Suprapubic skin (tissue), 4 donors: ENCODE measurements at regions not wholly inside any gene's neighbourhood (a gene's known extent, or its start where the extent isn't known, plus 50 kb on each side); places are given as distances from the start of the nearest gene placed in this dataset.

ENCODE experiments used
- DNase-seq, 2 donors: peaks; one replicate each; pipeline ENCODE4 v3.0.0-alpha.2; 2019; ENCODE audit warnings: low spot score in 2 of 2
- H3K27ac ChIP-seq: fragments of 200-600 bp; sonication (generic); one replicate; pipeline ENCODE4 v1.5.1; 2019
- H3K27me3 ChIP-seq: fragments of 200-600 bp; sonication (generic); one replicate; pipeline ENCODE4 v1.5.1; 2019
- H3K36me3 ChIP-seq: fragments of 200-600 bp; sonication (generic); one replicate; pipeline ENCODE4 v1.5.1; 2019
- H3K4me1 ChIP-seq: fragments of 200-600 bp; sonication (generic); one replicate; pipeline ENCODE4 v1.5.1; 2019
- H3K4me3 ChIP-seq: fragments of 200-600 bp; sonication (generic); one replicate; pipeline ENCODE4 v1.5.1; 2019; ENCODE audit warnings: mild to moderate bottlenecking
- H3K9me3 ChIP-seq: fragments of 200-600 bp; sonication (generic); one replicate; pipeline ENCODE4 v1.5.1; 2019
- CTCF ChIP-seq, 2 donors: fragments of 200-600 bp in 1 of 2; fragments of 450-650 bp in 1 of 2; sonication (generic) in 1 of 2; IDR thresholded peaks; one replicate each; pipeline ENCODE4 v1.5.1; 2016 to 2019; ENCODE audit warnings: antibody characterized with exemption in 2 of 2, mild to moderate bottlenecking in 1 of 2, moderate library complexity in 1 of 2
- EP300 ChIP-seq: sonication (generic); formaldehyde crosslinking; IDR thresholded peaks from one replicate; pipeline ENCODE4 v1.6.1; 2017; ENCODE audit warnings: antibody characterized with exemption
- POLR2A ChIP-seq, 2 donors: fragments of 450-650 bp; IDR thresholded peaks; one replicate each; pipeline ENCODE4 v1.6.1; 2017; ENCODE audit warnings: antibody characterized with exemption in 2 of 2, mild to moderate bottlenecking in 2 of 2, moderate library complexity in 2 of 2
- POLR2AphosphoS5 ChIP-seq, 3 donors: sonication (generic); formaldehyde crosslinking; IDR thresholded peaks; one replicate each; pipeline ENCODE4 v1.6.1; 2017; ENCODE audit warnings: antibody characterized with exemption in 3 of 3
- WGBS: methylation state at CpG from one replicate; pipeline ENCODE4 v1.1.5; 2018; 5-methylcytosine and 5-hydroxymethylcytosine counted together

GRCh38 chr3:147843331-147843730, 434.2 kb downstream of the ZIC1 start:
- Histone ChIP-seq H3K36me3 (no peaks in the 10 kb centered on the region), H3K4me1 (no peaks in the 10 kb centered on the region), H3K27ac (no peak overlapping the region), H3K27me3 (no peaks in the 10 kb centered on the region), H3K9me3 (no peaks in the 10 kb centered on the region), H3K4me3 (no peak overlapping the region)
- TF ChIP-seq EP300, result no peak
- no peak for TF ChIP-seq POLR2AphosphoS5 (IDR thresholded peaks at IDR 0.05)
- no peak for TF ChIP-seq POLR2A (IDR thresholded peaks at IDR 0.05)
- no peak for TF ChIP-seq CTCF (IDR thresholded peaks at IDR 0.05)
- WGBS, result 96% methylated on average over 1 of the region's 1 CpG
- no peak for DNase-seq

- TF ChIP-seq CTCF (IDR thresholded peaks at IDR 0.05) (no peak), POLR2A (IDR thresholded peaks at IDR 0.05) (no peak), POLR2AphosphoS5 (IDR thresholded peaks at IDR 0.05) (no peak), EP300 (no peak)
- H3K4me1 ChIP-seq, result no peaks in the 10 kb centered on the region
- no peaks in the 10 kb centered on the region for H3K27me3 ChIP-seq
- H3K27ac ChIP-seq, result no peak overlapping the region
- WGBS, result 84% methylated on average over 4 of the region's 4 CpGs
- no peak overlapping the region for H3K4me3 ChIP-seq
- H3K36me3 ChIP-seq, result no peaks in the 10 kb centered on the region
- H3K9me3 ChIP-seq, result no peaks in the 10 kb centered on the region
- DNase-seq, result no peak
Measured at GRCh38 chr3:147846293-147846692, 437.1 kb downstream of the ZIC1 start.

- DNase-seq, result no peak
- Histone ChIP-seq H3K4me3 (no peak overlapping the region), H3K27me3 (no peaks in the 10 kb centered on the region), H3K9me3 (no peaks in the 10 kb centered on the region), H3K36me3 (no peaks in the 10 kb centered on the region), H3K4me1 (no peaks in the 10 kb centered on the region), H3K27ac (no peak overlapping the region)
- WGBS, result 86% methylated on average over 3 of the region's 3 CpGs
- TF ChIP-seq POLR2AphosphoS5 (IDR thresholded peaks at IDR 0.05) (no peak), POLR2A (IDR thresholded peaks at IDR 0.05) (no peak), CTCF (IDR thresholded peaks at IDR 0.05) (no peak)
Measured at GRCh38 chr3:147846854-147847478, 437.8 kb downstream of the ZIC1 start.

GRCh38 chr3:147851062-147851461, 441.9 kb downstream of the ZIC1 start:
- no peak overlapping the region for H3K27ac ChIP-seq
- TF ChIP-seq POLR2AphosphoS5 (IDR thresholded peaks at IDR 0.05) (no peak), POLR2A (IDR thresholded peaks at IDR 0.05) (no peak), CTCF (IDR thresholded peaks at IDR 0.05) (no peak), EP300 (no peak)
- DNase-seq, result no peak
- H3K36me3 ChIP-seq, result no peaks in the 10 kb centered on the region
- no peak overlapping the region for H3K4me3 ChIP-seq
- no peaks in the 10 kb centered on the region for H3K4me1 ChIP-seq
- H3K9me3 ChIP-seq, result no peaks in the 10 kb centered on the region
- no peaks in the 10 kb centered on the region for H3K27me3 ChIP-seq

GRCh38 chr3:147854542-147854941, 445.4 kb downstream of the ZIC1 start:
- Histone ChIP-seq H3K27ac (no peak overlapping the region), H3K27me3 (no peaks in the 10 kb centered on the region)
- WGBS, result 94% methylated on average over 4 of the region's 4 CpGs

More at GRCh38 chr3:147854542-147854941, 445.4 kb downstream of the ZIC1 start:
- Histone ChIP-seq H3K9me3 (peaks cover 5% of the 10 kb centered on the region), H3K4me1 (no peaks in the 10 kb centered on the region), H3K36me3 (no peaks in the 10 kb centered on the region), H3K4me3 (no peak overlapping the region)
- TF ChIP-seq CTCF (IDR thresholded peaks at IDR 0.05), result no peak
- TF ChIP-seq EP300, result no peak
- TF ChIP-seq POLR2AphosphoS5 (IDR thresholded peaks at IDR 0.05), result no peak
- no peak for TF ChIP-seq POLR2A (IDR thresholded peaks at IDR 0.05)
- no peak for DNase-seq
